ENCODE measurements at regions not wholly inside any gene's neighbourhood (a gene's known extent, or its start where the extent isn't known, plus 50 kb on each side); places are given as distances from the start of the nearest gene placed in this dataset.
"Not testable (repeated sequence)": the region's sequence is repeated elsewhere in the genome, so short reads cannot be mapped to it uniquely, and the experiment has no call there.

DNA sequence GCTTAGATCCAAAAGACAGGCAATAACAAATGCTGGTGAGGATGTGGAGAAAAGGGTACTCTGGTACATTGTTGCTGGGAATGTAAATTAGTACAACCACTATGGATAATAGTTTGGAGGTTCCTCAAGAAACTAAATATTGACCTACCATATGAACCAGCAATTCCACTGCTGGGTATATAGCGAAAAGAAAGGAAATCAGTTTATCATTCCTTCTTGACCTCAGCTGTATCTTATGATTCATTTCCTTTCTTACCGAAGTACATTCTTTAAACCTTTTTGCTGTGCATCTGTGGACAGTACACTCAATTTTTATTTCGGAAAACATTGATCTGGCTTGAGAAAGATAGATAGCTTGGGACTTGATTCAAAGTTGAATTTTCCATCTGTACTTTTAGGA lies 183.2 kb upstream of the LRFN5 start:
- no peaks in the 10 kb centered on the region for H3K27me3 ChIP-seq
- H3K9me3 ChIP-seq, result peaks cover 3% of the 10 kb centered on the region; the same call in 1 of the 2 replicates
- no peaks in the 10 kb centered on the region for H3K36me3 ChIP-seq
- no peaks in the 10 kb centered on the region for H3K4me1 ChIP-seq
- TF ChIP-seq, protein P1, sequence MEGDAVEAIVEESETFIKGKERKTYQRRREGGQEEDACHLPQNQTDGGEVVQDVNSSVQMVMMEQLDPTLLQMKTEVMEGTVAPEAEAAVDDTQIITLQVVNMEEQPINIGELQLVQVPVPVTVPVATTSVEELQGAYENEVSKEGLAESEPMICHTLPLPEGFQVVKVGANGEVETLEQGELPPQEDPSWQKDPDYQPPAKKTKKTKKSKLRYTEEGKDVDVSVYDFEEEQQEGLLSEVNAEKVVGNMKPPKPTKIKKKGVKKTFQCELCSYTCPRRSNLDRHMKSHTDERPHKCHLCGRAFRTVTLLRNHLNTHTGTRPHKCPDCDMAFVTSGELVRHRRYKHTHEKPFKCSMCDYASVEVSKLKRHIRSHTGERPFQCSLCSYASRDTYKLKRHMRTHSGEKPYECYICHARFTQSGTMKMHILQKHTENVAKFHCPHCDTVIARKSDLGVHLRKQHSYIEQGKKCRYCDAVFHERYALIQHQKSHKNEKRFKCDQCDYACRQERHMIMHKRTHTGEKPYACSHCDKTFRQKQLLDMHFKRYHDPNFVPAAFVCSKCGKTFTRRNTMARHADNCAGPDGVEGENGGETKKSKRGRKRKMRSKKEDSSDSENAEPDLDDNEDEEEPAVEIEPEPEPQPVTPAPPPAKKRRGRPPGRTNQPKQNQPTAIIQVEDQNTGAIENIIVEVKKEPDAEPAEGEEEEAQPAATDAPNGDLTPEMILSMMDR (IDR thresholded peaks at IDR 0.05; ENCODE audit: low read depth, low read length), result no peak
- no peak for DNase-seq
- H3K4me3 ChIP-seq (ENCODE audit: low read depth, low read length), result no peak overlapping the region

DNA sequence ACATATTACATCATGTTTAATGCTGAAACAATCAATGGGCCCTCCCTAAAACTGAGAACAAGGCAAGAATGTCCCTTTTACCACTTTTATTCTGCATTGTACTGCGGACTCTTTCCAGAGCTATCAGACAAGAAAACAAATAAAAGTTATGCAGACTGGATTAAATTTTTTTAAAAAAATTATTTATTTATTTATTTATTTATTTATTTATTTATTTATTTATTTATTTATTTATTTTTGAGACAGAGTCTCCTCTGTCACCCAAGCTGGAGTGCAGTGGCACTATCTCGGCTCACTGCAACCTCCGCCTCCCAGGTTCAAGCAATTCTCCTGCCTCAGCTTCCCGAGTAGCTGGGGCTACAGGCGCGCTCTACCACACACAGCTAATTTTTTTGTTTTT lies 185.4 kb upstream of the LRFN5 start:
- not testable (repeated sequence) for H3K27me3 ChIP-seq; H3K4me3 ChIP-seq (ENCODE audit: low read depth, low read length); DNase-seq; H3K9me3 ChIP-seq; H3K4me1 ChIP-seq; H3K36me3 ChIP-seq

DNA sequence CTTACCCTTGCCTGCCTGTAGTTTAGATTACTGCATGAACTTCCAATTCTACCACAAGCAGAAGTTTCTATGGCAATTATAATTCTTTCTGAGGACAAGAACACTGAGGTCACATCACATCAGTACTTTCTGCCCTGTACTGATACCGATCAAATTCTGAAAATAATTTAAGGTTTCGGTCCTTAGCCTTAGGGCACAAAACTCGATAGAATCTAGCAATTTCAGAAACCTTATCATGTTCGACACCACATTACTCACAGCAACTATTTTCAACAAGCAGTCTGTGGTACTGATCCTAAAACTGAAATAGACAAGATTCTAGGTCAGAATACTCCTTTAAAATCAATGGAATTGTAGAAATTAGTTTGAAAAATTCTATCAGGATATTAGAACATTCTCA lies 187.0 kb upstream of the LRFN5 start:
- TF ChIP-seq, protein P1 (IDR thresholded peaks at IDR 0.05; ENCODE audit: low read depth, low read length), result no peak
- Histone ChIP-seq H3K4me3 (ENCODE audit: low read depth, low read length) (no peak overlapping the region), H3K36me3 (no peaks in the 10 kb centered on the region), H3K9me3 (peaks cover 3% of the 10 kb centered on the region; the same call in 1 of the 2 replicates), H3K4me1 (no peaks in the 10 kb centered on the region), H3K27me3 (no peaks in the 10 kb centered on the region)
- DNase-seq, result no peak

DNA sequence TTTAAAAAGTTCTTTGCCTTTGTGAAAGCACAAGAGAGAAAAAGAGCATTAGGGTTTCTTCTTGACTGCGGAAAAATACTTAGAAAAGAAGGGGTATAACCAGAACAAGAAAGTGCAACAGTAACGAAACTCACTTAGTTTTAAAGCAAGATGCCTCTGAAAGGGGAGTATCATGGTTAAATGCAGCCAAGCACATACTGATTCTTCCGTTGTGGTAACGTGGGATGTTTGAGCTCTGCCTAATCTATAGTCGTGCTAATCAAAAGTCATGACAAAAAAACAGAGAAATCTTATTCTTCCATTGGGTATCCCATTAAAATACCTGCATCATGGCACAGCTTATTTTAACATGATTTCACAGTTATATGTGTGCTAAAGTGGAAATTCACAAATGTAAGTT lies 187.8 kb upstream of the LRFN5 start:
- Histone ChIP-seq H3K27me3 (no peaks in the 10 kb centered on the region), H3K9me3 (peaks cover 3% of the 10 kb centered on the region; the same call in 1 of the 2 replicates), H3K36me3 (no peaks in the 10 kb centered on the region), H3K4me3 (ENCODE audit: low read depth, low read length) (no peak overlapping the region), H3K4me1 (no peaks in the 10 kb centered on the region)
- TF ChIP-seq, protein P1 (IDR thresholded peaks at IDR 0.05; ENCODE audit: low read depth, low read length), result no peak
- DNase-seq, result no peak

DNA sequence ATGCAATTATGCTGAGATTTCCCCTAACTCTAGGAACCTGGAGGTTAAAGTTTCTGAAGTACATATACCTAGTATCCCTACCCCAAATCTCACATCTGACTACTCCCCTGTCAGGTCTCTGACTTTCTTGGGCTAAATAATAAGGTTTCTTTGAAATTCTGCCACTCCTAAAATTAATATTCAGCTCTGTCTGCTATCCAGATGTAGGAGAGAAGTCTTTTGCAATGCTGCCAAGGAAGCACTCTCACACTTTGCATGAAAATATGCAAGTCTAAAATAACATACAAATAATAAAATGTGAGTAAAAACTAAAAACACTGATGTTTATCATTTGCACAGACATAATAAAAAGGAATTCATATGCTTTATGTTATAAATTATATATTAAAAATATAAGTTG lies 196.9 kb upstream of the LRFN5 start:
- DNase-seq, result no peak
- H3K36me3 ChIP-seq, result no peaks in the 10 kb centered on the region
- no peaks in the 10 kb centered on the region for H3K4me1 ChIP-seq
- H3K4me3 ChIP-seq (ENCODE audit: low read depth, low read length), result no peak overlapping the region
- H3K27me3 ChIP-seq, result no peaks in the 10 kb centered on the region
- H3K9me3 ChIP-seq, result no peaks in the 10 kb centered on the region
- TF ChIP-seq, protein P1 (IDR thresholded peaks at IDR 0.05; ENCODE audit: low read depth, low read length), result no peak

DNA sequence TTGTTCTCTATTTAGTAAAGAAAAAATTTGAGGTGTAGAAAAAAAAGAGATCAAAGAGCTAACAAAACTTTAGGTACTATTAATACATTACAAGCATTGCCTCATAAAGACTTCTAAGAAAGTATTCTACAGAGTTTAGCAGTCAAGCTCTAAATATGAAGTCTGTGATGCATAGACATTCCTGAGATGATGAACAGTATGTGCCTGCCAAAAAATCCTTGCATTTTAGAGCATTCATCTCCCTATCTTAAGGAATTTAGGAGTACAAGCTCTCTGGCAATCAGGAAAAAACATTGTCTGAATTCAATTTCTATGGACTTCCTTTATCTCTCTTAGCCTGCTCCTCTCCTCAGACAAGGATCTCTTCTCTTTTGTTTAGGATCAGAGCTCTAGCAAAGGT lies 202.6 kb upstream of the LRFN5 start:
- H3K36me3 ChIP-seq, result no peaks in the 10 kb centered on the region
- no peak overlapping the region for H3K4me3 ChIP-seq (ENCODE audit: low read depth, low read length)
- no peaks in the 10 kb centered on the region for H3K9me3 ChIP-seq
- no peak for DNase-seq
- TF ChIP-seq, protein P1 (IDR thresholded peaks at IDR 0.05; ENCODE audit: low read depth, low read length), result no peak
- no peaks in the 10 kb centered on the region for H3K4me1 ChIP-seq
- no peaks in the 10 kb centered on the region for H3K27me3 ChIP-seq

DNA sequence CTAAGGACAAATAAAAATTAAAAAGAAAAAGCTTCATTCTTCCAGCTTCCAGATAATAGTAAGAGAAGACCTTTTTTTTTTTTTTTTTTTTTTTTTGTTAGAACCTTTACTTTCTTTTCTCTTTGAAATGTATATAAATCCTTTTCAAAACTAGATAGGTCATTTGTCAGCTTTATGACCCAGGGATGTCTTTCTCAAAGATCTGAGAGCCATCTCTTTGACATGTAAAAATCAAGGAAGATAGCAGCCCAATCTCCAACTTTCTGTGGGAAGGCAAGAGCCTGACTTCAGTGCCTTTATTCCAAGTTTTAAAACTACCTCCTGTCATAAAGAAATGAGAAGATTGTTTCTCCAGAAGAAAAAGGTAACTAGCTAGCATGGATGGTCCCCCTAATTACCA lies 203.3 kb upstream of the LRFN5 start:
- H3K4me3 ChIP-seq (ENCODE audit: low read depth, low read length), result no peak overlapping the region
- TF ChIP-seq, protein P1 (IDR thresholded peaks at IDR 0.05; ENCODE audit: low read depth, low read length), result no peak
- H3K27me3 ChIP-seq, result no peaks in the 10 kb centered on the region
- H3K9me3 ChIP-seq, result no peaks in the 10 kb centered on the region
- H3K4me1 ChIP-seq, result no peaks in the 10 kb centered on the region
- DNase-seq, result no peak
- no peaks in the 10 kb centered on the region for H3K36me3 ChIP-seq

All from BE2C (cell line).